Body of pancreas (tissue), 4 donors: ENCODE measurements at regions not wholly inside any gene's neighbourhood (a gene's known extent, or its start where the extent isn't known, plus 50 kb on each side); places are given as distances from the start of the nearest gene placed in this dataset.

Experiments used
- ATAC-seq: fragments of 150-250 bp; one replicate; pipeline ENCODE4 v1.9.1; 2016
- DNase-seq, 4 donors: peaks; one replicate each; pipeline ENCODE4 v3.0.0-alpha.2; 2019
- H3K27ac ChIP-seq, 4 donors: fragments of 200-600 bp; sonication (generic); 1 replicate in 3 of 4; 2 replicates in 1 of 4; pipeline versions ENCODE4 v1.5.1 to v1.6.1; 2016 to 2019; ENCODE audit warnings: mild to moderate bottlenecking in 1 of 4, mixed read lengths in 1 of 4, moderate library complexity in 1 of 4
- H3K27me3 ChIP-seq, 2 donors: fragments of 200-600 bp; sonication (generic); one replicate each; pipeline ENCODE4 v1.6.0; 2016; ENCODE audit warnings: mild to moderate bottlenecking in 1 of 2
- H3K36me3 ChIP-seq, 2 donors: fragments of 200-600 bp; sonication (generic); replicated peaks in 1 of 2; 2 replicates each; pipeline ENCODE4 v1.5.1; 2016; ENCODE audit warnings: low read depth in 2 of 2; ENCODE audit not compliant: insufficient read depth in 1 of 2
- H3K4me1 ChIP-seq: fragments of 200-600 bp; sonication (generic); one replicate; pipeline ENCODE4 v1.6.0; 2016
- H3K4me3 ChIP-seq, 2 donors: fragments of 200-600 bp; sonication (generic); 1 replicate in 1 of 2; 2 replicates in 1 of 2; pipeline ENCODE4 v1.5.1; 2016 to 2019
- H3K9me3 ChIP-seq, 3 donors: fragments of 200-600 bp; sonication (generic); 1 replicate in 2 of 3; 2 replicates in 1 of 3; pipeline ENCODE4 v1.5.1; 2016
- POLR2A ChIP-seq, 3 donors: fragments of 450-650 bp; IDR thresholded peaks; one replicate each; pipeline ENCODE4 v1.6.1; 2016; ENCODE audit warnings: antibody characterized with exemption in 3 of 3, mild to moderate bottlenecking in 2 of 3
- WGBS, 2 donors: methylation state at CpG; one replicate each; pipeline ENCODE4 v1.1.5; 2017; 5-methylcytosine and 5-hydroxymethylcytosine counted together
- intact Hi-C: fragments of 100-400 bp; cut with DNase I; formaldehyde crosslinking; loops from one replicate; pipeline ENCODE4 v1.15.1; 2023
- TF ChIP-seq, protein P1 (sequence below), 7 experiments: fragments of 450-650 bp in 4 of 7; fragments of 200-600 bp in 3 of 7; sonication (generic) in 3 of 7; IDR thresholded peaks; one replicate each; pipeline ENCODE4 v1.5.1; 2016 to 2019; ENCODE audit warnings: antibody characterized with exemption in 7 of 7

DNA sequence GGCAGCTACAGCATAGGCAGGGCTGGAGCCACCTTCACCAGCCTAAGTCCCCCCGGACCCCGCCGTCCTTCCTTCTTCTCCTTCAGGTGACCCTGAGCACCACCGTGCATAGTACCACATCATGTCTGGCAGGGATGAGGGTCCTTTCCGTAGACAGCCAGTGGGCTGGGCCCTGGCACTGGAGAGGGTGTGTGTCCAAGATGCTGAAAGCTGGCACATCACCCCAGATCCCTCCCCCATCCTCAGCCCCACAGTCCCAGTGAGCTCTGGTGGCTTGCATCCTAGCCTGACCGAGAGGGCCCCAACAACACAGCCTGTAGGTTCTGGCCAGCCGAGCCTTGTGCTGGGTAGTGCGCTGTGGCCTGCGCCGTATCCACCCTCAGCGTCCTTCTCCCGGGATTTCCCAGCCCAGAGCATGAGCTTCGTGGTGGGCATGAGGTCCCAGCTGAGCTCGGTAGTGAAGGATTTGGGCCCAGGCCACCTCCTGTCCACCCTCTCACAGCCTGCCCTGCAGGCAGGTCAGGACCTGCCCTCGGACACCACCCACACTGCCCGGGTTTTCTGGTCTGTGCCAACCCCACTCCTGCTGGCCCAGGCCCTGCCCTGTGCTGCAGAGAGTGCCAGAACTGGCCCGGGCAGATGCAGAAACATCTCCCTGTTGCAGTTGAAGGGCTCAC, 1124.3 kb downstream of the BRD1 start:
- 68 to 70% methylated on average over 6 to 17 of the region's 17 CpGs for WGBS, 2 donors
- no peaks in the 10 kb centered on the region for H3K9me3 ChIP-seq
- H3K4me1 ChIP-seq: peaks cover 19% of the 10 kb centered on the region
- peak overlapping the region; percentile 32 to 80 (median 68) for H3K27ac ChIP-seq
- intact Hi-C loops: no loop called here
- DNase-seq: no peak
- H3K27me3 ChIP-seq: no peaks in the 10 kb centered on the region
- no peak overlapping the region for H3K4me3 ChIP-seq
- TF ChIP-seq POLR2A (IDR thresholded peaks at IDR 0.05): no peak
- TF ChIP-seq, protein P1, sequence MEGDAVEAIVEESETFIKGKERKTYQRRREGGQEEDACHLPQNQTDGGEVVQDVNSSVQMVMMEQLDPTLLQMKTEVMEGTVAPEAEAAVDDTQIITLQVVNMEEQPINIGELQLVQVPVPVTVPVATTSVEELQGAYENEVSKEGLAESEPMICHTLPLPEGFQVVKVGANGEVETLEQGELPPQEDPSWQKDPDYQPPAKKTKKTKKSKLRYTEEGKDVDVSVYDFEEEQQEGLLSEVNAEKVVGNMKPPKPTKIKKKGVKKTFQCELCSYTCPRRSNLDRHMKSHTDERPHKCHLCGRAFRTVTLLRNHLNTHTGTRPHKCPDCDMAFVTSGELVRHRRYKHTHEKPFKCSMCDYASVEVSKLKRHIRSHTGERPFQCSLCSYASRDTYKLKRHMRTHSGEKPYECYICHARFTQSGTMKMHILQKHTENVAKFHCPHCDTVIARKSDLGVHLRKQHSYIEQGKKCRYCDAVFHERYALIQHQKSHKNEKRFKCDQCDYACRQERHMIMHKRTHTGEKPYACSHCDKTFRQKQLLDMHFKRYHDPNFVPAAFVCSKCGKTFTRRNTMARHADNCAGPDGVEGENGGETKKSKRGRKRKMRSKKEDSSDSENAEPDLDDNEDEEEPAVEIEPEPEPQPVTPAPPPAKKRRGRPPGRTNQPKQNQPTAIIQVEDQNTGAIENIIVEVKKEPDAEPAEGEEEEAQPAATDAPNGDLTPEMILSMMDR (IDR thresholded peaks at IDR 0.05): no peak
- no peaks in the 10 kb centered on the region for H3K36me3 ChIP-seq
- no peak for ATAC-seq

DNA sequence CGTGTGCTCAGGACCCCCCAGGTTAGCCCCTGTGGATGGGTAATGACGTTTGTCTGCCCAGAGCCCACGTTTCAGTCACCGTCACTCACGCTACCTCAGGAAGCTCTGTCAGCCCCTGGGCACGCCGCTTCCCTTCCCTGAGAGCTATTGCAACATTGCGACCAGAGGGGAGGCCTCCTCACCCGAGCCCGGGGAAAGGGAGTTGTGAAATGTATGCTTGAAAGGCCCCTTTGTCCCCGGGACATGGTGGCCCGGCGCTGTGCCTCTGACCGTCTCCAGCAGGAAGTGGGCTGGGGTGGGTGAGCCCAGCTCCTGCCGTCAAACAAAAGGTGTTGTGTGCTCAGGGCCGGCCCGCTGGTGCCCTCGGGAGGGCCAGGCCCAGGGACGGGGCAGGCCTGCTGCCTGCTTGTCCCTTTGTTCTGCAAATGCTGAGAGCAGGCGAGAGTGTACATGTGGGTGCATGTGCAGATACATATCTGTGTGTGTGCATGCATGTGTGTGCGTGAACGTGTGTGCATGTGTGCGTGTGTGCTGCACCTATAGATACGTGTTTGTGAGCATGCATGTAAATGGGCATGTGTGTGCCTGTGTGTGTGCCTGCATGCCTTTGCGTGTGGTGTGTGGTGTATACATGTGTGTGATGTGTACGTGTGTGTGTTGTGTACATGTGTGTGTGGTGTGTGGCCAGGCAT, 1125.0 kb downstream of the BRD1 start:
- H3K9me3 ChIP-seq: no peaks in the 10 kb centered on the region
- H3K4me3 ChIP-seq: no peak overlapping the region
- no peak for TF ChIP-seq POLR2A (IDR thresholded peaks at IDR 0.05)
- TF ChIP-seq, protein P1 (IDR thresholded peaks at IDR 0.05): no peak
- peak overlapping the region; percentile 74 to 80 (median 78) for H3K27ac ChIP-seq
- no peaks in the 10 kb centered on the region for H3K27me3 ChIP-seq
- 37 to 43% methylated on average over 17 to 26 of the region's 26 CpGs for WGBS, 2 donors
- intact Hi-C loops: no loop called here
- ATAC-seq: peak; percentile 89
- DNase-seq: peak; percentile 54 to 77 (median 72)
- H3K4me1 ChIP-seq: peaks cover 19% of the 10 kb centered on the region
- no peaks in the 10 kb centered on the region for H3K36me3 ChIP-seq

DNA sequence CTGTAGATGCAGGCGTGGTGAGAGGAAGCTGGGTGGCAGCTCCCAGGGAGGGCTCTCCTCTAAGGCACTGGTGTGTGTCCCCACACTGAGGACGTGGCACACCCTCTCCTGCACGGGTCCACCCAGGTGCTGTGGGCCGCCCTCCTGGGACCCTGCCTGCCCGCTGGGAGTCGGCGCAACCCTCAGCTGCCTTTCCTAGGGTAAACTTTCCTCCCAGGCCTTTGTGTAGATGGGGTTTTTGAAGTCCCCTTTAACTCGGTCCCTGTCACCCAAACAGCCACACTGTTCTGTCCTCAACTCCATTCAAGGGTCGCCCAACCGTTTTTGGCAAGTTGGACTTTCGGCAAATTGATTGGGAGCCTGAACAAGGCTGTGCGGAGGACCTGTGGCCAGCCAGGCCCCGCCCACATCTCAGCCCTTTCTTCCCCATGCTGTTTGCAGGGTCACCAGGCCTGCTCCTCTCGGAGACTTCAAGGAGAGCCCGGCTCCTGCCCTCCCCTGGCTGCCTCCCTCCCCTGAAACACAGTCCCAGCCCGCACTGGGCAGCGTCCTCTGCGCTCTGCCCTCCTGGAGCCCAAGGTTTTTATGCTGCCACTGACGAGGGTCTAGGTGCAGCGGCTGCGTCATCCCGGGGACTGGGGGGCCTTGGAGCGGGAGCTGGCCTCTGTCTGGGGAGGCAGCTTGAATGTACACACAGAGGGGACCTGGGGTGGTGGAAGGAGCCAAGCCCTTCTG, 1126.2 kb downstream of the BRD1 start:
- intact Hi-C loops: no loop called here
- 66 to 89% methylated on average over 11 to 23 of the region's 23 CpGs for WGBS, 2 donors
- no peaks in the 10 kb centered on the region for H3K36me3 ChIP-seq
- TF ChIP-seq, protein P1 (IDR thresholded peaks at IDR 0.05): no peak
- no peak for TF ChIP-seq POLR2A (IDR thresholded peaks at IDR 0.05)
- ATAC-seq (no peak), DNase-seq (no peak)
- H3K9me3 ChIP-seq: no peaks in the 10 kb centered on the region
- H3K4me1 ChIP-seq: peaks cover 19% of the 10 kb centered on the region
- H3K27me3 ChIP-seq: no peaks in the 10 kb centered on the region
- no peak overlapping the region for H3K4me3 ChIP-seq
- peak overlapping the region in 3 of 4 donors; percentile 77 to 80 (median 80) for H3K27ac ChIP-seq

DNA sequence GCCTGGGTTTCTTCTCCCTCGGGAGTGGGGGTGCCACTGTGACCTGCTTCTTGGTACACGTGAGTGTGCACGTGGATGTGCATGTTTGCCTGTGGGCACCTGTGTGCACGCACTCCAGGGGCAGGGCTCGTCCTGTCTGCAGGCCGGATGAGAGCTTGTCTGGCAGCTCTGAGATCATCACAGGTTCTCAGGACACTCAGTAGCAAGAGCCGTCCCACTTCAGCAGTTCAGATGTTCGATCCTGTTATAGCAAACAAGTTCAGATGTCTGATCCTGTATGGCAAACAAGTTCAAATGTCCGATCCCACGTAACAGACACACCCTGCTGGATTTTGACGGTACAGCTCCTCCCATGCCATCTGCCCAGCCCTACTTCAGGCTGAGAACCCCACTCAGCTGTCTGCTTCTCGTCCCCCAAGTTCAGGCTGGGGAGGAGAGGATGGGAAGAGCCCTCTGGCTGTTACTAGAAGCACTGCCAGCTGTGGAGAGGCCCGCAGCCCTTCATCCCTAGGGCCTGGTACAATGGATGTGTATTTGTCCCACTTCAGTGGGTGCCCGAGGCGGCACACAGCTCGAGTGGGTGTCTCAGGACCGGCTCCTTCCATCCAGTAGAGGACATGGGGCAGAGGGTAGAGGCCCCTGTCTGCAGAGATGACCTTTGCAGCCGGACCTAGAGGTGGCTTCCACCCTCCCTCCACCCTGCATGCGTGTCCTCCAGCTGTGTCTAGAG, 1126.9 kb downstream of the BRD1 start:
- no peaks in the 10 kb centered on the region for H3K27me3 ChIP-seq
- H3K4me3 ChIP-seq: no peak overlapping the region
- WGBS, 2 donors: 70 to 73% methylated on average over 8 to 19 of the region's 19 CpGs
- intact Hi-C loops: no loop called here
- peaks cover 19% of the 10 kb centered on the region for H3K4me1 ChIP-seq
- no peaks in the 10 kb centered on the region for H3K36me3 ChIP-seq
- TF ChIP-seq, protein P1 (IDR thresholded peaks at IDR 0.05): no peak
- TF ChIP-seq POLR2A (IDR thresholded peaks at IDR 0.05): no peak
- H3K27ac ChIP-seq: no peak overlapping the region
- no peaks in the 10 kb centered on the region for H3K9me3 ChIP-seq
- DNase-seq (no peak), ATAC-seq (no peak)
